HG02852 (cell line): ENCODE measurements at regions not wholly inside any gene's neighbourhood (a gene's known extent, or its start where the extent isn't known, plus 50 kb on each side); places are given as distances from the start of the nearest gene placed in this dataset.
A peak's percentile ranks its signal among the peaks of the same experiment; 100 is the strongest.
"Not testable (repeated sequence)": the region's sequence is repeated elsewhere in the genome, so short reads cannot be mapped to it uniquely, and the experiment has no call there.

Source experiments
- ATAC-seq: cut with Tn5 transposase; IDR thresholded peaks from one replicate; pipeline ENCODE4 v1.9.1; 2021; ENCODE audit warnings: mild to moderate bottlenecking, moderate library complexity; ENCODE audit not compliant: unreplicated experiment

GRCh38 chr4:58871509-58871908 is 1761.3 kb upstream of the IGFBP7 start:
- no peak for ATAC-seq

- no peak for ATAC-seq
Observed at GRCh38 chr4:58849026-58849425, 1738.8 kb upstream of the IGFBP7 start.

- no peak for ATAC-seq
Observed at GRCh38 chr4:58843455-58843854, 1733.3 kb upstream of the IGFBP7 start.

- ATAC-seq: no peak
Observed at GRCh38 chr4:58833126-58833525, 1722.9 kb upstream of the IGFBP7 start.

GRCh38 chr4:58825278-58825677 is 1715.1 kb upstream of the IGFBP7 start:
- ATAC-seq: no peak

GRCh38 chr4:58818560-58818959 is 1708.4 kb upstream of the IGFBP7 start:
- ATAC-seq: not testable (repeated sequence)

- no peak for ATAC-seq
Observed at GRCh38 chr4:58809948-58810347, 1699.8 kb upstream of the IGFBP7 start.

- no peak for ATAC-seq
Observed at GRCh38 chr4:58809366-58809765, 1699.2 kb upstream of the IGFBP7 start.

- no peak for ATAC-seq
Observed at GRCh38 chr4:58808817-58809216, 1698.6 kb upstream of the IGFBP7 start.

GRCh38 chr4:58807843-58808615 is 1697.8 kb upstream of the IGFBP7 start:
- no peak for ATAC-seq

- no peak for ATAC-seq
Observed at GRCh38 chr4:58776627-58777026, 1666.4 kb upstream of the IGFBP7 start.

- no peak for ATAC-seq
Observed at GRCh38 chr4:58767598-58767997, 1657.4 kb upstream of the IGFBP7 start.

GRCh38 chr4:58766763-58767162 is 1656.6 kb upstream of the IGFBP7 start:
- ATAC-seq: no peak

- ATAC-seq: no peak
Observed at GRCh38 chr4:58761563-58761962, 1651.4 kb upstream of the IGFBP7 start.

GRCh38 chr4:58760737-58761136 is 1650.6 kb upstream of the IGFBP7 start:
- ATAC-seq: no peak

GRCh38 chr4:58760100-58760499 is 1649.9 kb upstream of the IGFBP7 start:
- ATAC-seq: no peak

GRCh38 chr4:58749206-58749605 is 1639.0 kb upstream of the IGFBP7 start:
- ATAC-seq: no peak

- no peak for ATAC-seq
Observed at GRCh38 chr4:58740897-58741296, 1630.7 kb upstream of the IGFBP7 start.

- no peak for ATAC-seq
Observed at GRCh38 chr4:58739275-58739674, 1629.1 kb upstream of the IGFBP7 start.

- ATAC-seq: no peak
Observed at GRCh38 chr4:58738375-58738774, 1628.2 kb upstream of the IGFBP7 start.

- peak; percentile 69 for ATAC-seq
Observed at GRCh38 chr4:58734030-58734674, 1624.0 kb upstream of the IGFBP7 start.

- no peak for ATAC-seq
Observed at GRCh38 chr4:58732973-58733372, 1622.8 kb upstream of the IGFBP7 start.

- no peak for ATAC-seq
Observed at GRCh38 chr4:58723954-58724353, 1613.8 kb upstream of the IGFBP7 start.
